CD1c-positive myeloid dendritic cell (primary cell): ENCODE measurements at regions not wholly inside any gene's neighbourhood (a gene's known extent, or its start where the extent isn't known, plus 50 kb on each side); places are given as distances from the start of the nearest gene placed in this dataset.
"Not testable (repeated sequence)": the region's sequence is repeated elsewhere in the genome, so short reads cannot be mapped to it uniquely, and the experiment has no call there.

Experiments used
- DNase-seq: peaks from one replicate; pipeline ENCODE4 v3.0.0-alpha.2; 2016; ENCODE audit errors: extremely low spot score

- DNase-seq, result no peak
Measured at GRCh38 chr9:108045851-108046250, 556.3 kb upstream of the KLF4 start.

- no peak for DNase-seq
Measured at GRCh38 chr9:108043585-108043984, 554.0 kb upstream of the KLF4 start.

- DNase-seq, result peak; percentile 61
Measured at GRCh38 chr9:108041551-108041950, 552.0 kb upstream of the KLF4 start.

GRCh38 chr9:108040783-108041182, 551.2 kb upstream of the KLF4 start:
- no peak for DNase-seq

- no peak for DNase-seq
Measured at GRCh38 chr9:108039493-108039892, 549.9 kb upstream of the KLF4 start.

- DNase-seq, result no peak
Measured at GRCh38 chr9:108039012-108039411, 549.4 kb upstream of the KLF4 start.

GRCh38 chr9:108035487-108035886, 545.9 kb upstream of the KLF4 start:
- no peak for DNase-seq

GRCh38 chr9:108033976-108034964, 544.7 kb upstream of the KLF4 start:
- no peak for DNase-seq

GRCh38 chr9:108032079-108032478, 542.5 kb upstream of the KLF4 start:
- DNase-seq, result not testable (repeated sequence)

- DNase-seq, result not testable (repeated sequence)
Measured at GRCh38 chr9:108031221-108031620, 541.7 kb upstream of the KLF4 start.

GRCh38 chr9:108026718-108027117, 537.1 kb upstream of the KLF4 start:
- DNase-seq, result not testable (repeated sequence)

GRCh38 chr9:108024604-108025003, 535.0 kb upstream of the KLF4 start:
- no peak for DNase-seq

GRCh38 chr9:108022246-108022935, 532.8 kb upstream of the KLF4 start:
- no peak for DNase-seq

- DNase-seq, result no peak
Measured at GRCh38 chr9:108021096-108021710, 531.6 kb upstream of the KLF4 start.

GRCh38 chr9:108019821-108020220, 530.3 kb upstream of the KLF4 start:
- no peak for DNase-seq

GRCh38 chr9:108017671-108018070, 528.1 kb upstream of the KLF4 start:
- DNase-seq, result peak; percentile 55

- DNase-seq, result no peak
Measured at GRCh38 chr9:108016446-108016845, 526.9 kb upstream of the KLF4 start.

GRCh38 chr9:108015690-108016089, 526.1 kb upstream of the KLF4 start:
- no peak for DNase-seq

- DNase-seq, result no peak
Measured at GRCh38 chr9:108014353-108014752, 524.8 kb upstream of the KLF4 start.

GRCh38 chr9:108012886-108013665, 523.5 kb upstream of the KLF4 start:
- peak; percentile 61 for DNase-seq

GRCh38 chr9:108012405-108012804, 522.8 kb upstream of the KLF4 start:
- no peak for DNase-seq

GRCh38 chr9:108003526-108003925, 514.0 kb upstream of the KLF4 start:
- DNase-seq, result no peak
